Prostate gland (tissue), 2 donors: ENCODE measurements at regions not wholly inside any gene's neighbourhood (a gene's known extent, or its start where the extent isn't known, plus 50 kb on each side); places are given as distances from the start of the nearest gene placed in this dataset.

Experiments
- POLR2A ChIP-seq: fragments of 450-650 bp; IDR thresholded peaks from one replicate; pipeline ENCODE4 v1.6.1; 2016; ENCODE audit warnings: antibody characterized with exemption, mild to moderate bottlenecking
- POLR2AphosphoS5 ChIP-seq: sonication (generic); formaldehyde crosslinking; IDR thresholded peaks from one replicate; pipeline ENCODE4 v1.6.1; 2017; ENCODE audit warnings: antibody characterized with exemption
- TF ChIP-seq, protein P1 (sequence below), 4 experiments: fragments of 200-600 bp in 2 of 4; fragments of 450-650 bp in 2 of 4; sonication (generic) in 2 of 4; IDR thresholded peaks; 1 replicate in 3 of 4; 2 replicates in 1 of 4; pipeline ENCODE4 v1.5.1; 2016 to 2019; ENCODE audit warnings: antibody characterized with exemption in 4 of 4, mild to moderate bottlenecking in 2 of 4, moderate library complexity in 2 of 4

DNA sequence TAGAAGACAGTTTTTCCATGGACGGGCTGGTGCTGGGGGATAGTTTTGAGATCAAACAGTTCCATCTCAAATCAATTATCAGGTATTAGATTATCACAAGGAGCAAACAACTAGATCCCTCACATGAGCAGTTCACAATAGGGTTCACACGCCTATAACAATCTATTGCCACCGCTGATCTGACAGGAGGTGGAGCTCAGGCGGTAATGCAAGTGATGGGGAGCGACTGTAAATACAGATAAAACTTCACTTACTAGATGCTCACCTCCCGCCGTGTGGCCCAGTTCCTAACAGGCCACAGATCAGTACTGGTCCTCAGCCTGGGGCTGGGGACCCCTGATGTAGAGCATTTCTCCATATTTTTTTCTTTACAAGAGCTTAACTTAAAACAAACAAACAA is 203.6 kb downstream of the CDH7 start:
- TF ChIP-seq, protein P1, sequence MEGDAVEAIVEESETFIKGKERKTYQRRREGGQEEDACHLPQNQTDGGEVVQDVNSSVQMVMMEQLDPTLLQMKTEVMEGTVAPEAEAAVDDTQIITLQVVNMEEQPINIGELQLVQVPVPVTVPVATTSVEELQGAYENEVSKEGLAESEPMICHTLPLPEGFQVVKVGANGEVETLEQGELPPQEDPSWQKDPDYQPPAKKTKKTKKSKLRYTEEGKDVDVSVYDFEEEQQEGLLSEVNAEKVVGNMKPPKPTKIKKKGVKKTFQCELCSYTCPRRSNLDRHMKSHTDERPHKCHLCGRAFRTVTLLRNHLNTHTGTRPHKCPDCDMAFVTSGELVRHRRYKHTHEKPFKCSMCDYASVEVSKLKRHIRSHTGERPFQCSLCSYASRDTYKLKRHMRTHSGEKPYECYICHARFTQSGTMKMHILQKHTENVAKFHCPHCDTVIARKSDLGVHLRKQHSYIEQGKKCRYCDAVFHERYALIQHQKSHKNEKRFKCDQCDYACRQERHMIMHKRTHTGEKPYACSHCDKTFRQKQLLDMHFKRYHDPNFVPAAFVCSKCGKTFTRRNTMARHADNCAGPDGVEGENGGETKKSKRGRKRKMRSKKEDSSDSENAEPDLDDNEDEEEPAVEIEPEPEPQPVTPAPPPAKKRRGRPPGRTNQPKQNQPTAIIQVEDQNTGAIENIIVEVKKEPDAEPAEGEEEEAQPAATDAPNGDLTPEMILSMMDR (IDR thresholded peaks at IDR 0.05): no peak
- no peak for TF ChIP-seq POLR2A
- no peak for TF ChIP-seq POLR2AphosphoS5
